SK-N-MC (cell line): ENCODE measurements at regions not wholly inside any gene's neighbourhood (a gene's known extent, or its start where the extent isn't known, plus 50 kb on each side); places are given as distances from the start of the nearest gene placed in this dataset.

Experiments
- DNase-seq: peaks from one replicate; pipeline ENCODE4 v3.0.0-alpha.2; 2011; ENCODE audit warnings: low read depth, low spot score
- H3K27ac ChIP-seq: fragments of 200-600 bp; sonication (generic); 2 replicates; pipeline ENCODE4 v1.5.1; 2016; ENCODE audit warnings: mixed run types
- H3K36me3 ChIP-seq: fragments of 200-600 bp; sonication (generic); 2 replicates; pipeline ENCODE4 v1.6.1; 2017; ENCODE audit warnings: antibody characterized with exemption, low read length, mixed read lengths; ENCODE audit not compliant: insufficient read depth
- H3K4me3 ChIP-seq: fragments of 200-600 bp; sonication (generic); 2 replicates; pipeline ENCODE4 v1.5.1; 2016
- H3K9ac ChIP-seq: fragments of 200-600 bp; sonication (generic); 2 replicates; pipeline ENCODE4 v1.8.0; 2017; ENCODE audit warnings: mixed run types, mixed read lengths; ENCODE audit not compliant: insufficient read length
- H3K9me3 ChIP-seq: fragments of 200-600 bp; sonication (generic); 2 replicates; pipeline ENCODE4 v1.6.1; 2017; ENCODE audit warnings: low read depth, mild to moderate bottlenecking, antibody characterized with exemption, low read length, moderate library complexity, mixed read lengths
- EZH2 ChIP-seq: fragments of 200-600 bp; sonication (generic); IDR thresholded peaks from one replicate; pipeline ENCODE4 v1.6.1; 2017; ENCODE audit warnings: antibody characterized with exemption
- FOXP2 ChIP-seq: optimal IDR thresholded peaks from 2 replicates; pipeline ENCODE3; 2011; ENCODE audit warnings: mild to moderate bottlenecking, moderate library complexity; ENCODE audit not compliant: insufficient read depth; ENCODE audit errors: extremely low read length, control extremely low read depth
- POLR2AphosphoS5 ChIP-seq: IDR thresholded peaks from 2 replicates; pipeline ENCODE4 v1.6.1; 2012; ENCODE audit warnings: mild to moderate bottlenecking, low read depth, low read length, borderline replicate concordance

DNA sequence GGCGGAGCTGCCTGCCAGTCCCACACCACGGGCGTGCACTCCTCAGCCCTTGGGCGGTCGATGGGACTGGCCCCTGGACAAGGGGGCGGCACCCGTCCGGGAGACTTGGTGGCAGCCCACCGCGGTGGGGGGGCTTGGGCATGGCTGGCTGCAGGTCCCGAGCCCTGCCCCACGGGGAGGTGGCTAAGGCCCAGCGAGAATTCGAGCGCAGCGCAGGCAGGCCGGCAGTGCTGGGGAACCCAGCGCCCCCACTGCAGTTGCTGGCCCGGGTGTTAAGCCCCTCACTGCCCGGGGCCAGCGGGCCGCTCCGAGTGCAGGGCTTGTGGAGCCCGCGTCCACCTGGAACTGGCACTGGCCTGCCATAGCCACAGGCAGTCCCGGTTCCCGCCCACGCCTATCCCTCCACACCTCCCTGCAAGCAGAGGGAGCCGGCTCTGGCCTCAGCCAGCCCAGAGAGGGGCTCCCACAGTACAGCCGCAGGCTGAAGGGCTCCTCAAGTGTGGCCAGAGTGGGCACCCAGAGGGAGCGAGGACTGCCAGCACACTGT lies 742.9 kb upstream of the DDX18 start:
- no peaks in the 10 kb centered on the region for H3K9me3 ChIP-seq
- TF ChIP-seq FOXP2 = no peak
- TF ChIP-seq EZH2 = no peak
- TF ChIP-seq POLR2AphosphoS5 = no peak
- DNase-seq = no peak
- no peak overlapping the region for H3K9ac ChIP-seq
- H3K36me3 ChIP-seq = no peaks in the 10 kb centered on the region
- H3K27ac ChIP-seq = no peak overlapping the region
- no peak overlapping the region for H3K4me3 ChIP-seq

DNA sequence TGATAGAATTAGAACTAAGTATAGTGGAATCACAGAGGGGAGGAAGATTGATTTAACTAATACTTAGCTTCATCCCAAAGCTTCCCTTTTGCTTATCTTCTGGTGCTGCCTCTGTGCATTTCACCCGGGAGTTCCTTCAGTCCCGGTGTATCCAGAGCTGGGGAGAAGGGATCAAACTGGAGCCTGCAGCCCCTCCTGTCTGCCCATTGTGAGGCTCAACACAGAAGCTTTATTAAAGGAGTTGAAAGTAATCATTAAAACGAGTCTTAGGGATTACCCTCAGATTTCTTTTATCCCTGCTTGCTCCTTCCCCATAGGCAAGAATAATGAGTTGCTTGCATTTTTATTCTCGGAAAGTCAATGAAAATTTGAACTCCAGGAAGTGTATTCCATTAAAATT lies 739.7 kb upstream of the DDX18 start:
- Histone ChIP-seq H3K9me3 (no peaks in the 10 kb centered on the region), H3K4me3 (no peak overlapping the region), H3K27ac (no peak overlapping the region), H3K9ac (no peak overlapping the region), H3K36me3 (no peaks in the 10 kb centered on the region)
- no peak for DNase-seq
- no peak for TF ChIP-seq POLR2AphosphoS5
- no peak for TF ChIP-seq FOXP2

DNA sequence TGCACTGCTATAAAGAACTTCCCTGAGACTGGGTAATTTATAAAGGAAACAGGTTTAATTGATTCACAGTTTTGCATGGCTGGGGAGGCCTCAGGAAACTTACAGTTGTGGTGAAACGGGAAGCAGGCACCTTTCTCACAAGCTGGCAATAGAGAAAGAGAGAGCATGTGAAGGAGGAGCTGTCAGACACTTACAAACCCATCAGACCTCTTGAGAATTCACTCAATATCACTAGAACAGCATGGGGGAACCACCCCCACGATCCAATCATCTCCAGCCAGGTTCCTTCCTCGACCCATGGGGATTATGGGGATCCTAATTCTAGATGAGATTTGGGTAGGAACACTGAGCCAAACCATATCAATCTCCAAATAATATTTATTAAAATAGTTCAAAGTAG lies 729.2 kb upstream of the DDX18 start:
- no peaks in the 10 kb centered on the region for H3K36me3 ChIP-seq
- no peak overlapping the region for H3K4me3 ChIP-seq
- no peak for DNase-seq
- H3K9me3 ChIP-seq = no peaks in the 10 kb centered on the region
- no peak overlapping the region for H3K27ac ChIP-seq
- TF ChIP-seq POLR2AphosphoS5 (no peak), EZH2 (no peak), FOXP2 (no peak)
- H3K9ac ChIP-seq = no peak overlapping the region

DNA sequence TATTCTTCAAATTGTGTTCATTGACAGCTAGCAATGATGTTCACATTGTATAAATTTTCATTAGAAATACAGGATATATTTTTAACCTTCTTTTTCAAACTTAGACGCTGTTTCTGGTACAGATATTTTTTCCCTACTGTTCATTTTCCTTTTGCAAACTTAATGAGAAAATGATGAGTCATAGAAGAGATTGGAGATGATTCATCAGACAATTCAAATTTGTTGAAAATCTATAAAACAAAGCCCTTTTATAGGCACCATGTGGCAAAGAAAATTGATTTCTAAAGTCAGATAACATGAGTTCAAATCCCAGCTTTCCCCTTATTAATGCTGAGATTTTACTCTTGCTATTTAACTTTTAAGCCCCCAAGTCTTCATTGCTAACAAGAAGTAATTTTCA lies 728.8 kb upstream of the DDX18 start:
- no peak overlapping the region for H3K4me3 ChIP-seq
- TF ChIP-seq POLR2AphosphoS5 (no peak), EZH2 (no peak), FOXP2 (no peak)
- no peak overlapping the region for H3K27ac ChIP-seq
- DNase-seq = no peak
- no peak overlapping the region for H3K9ac ChIP-seq
- no peaks in the 10 kb centered on the region for H3K9me3 ChIP-seq
- H3K36me3 ChIP-seq = no peaks in the 10 kb centered on the region

DNA sequence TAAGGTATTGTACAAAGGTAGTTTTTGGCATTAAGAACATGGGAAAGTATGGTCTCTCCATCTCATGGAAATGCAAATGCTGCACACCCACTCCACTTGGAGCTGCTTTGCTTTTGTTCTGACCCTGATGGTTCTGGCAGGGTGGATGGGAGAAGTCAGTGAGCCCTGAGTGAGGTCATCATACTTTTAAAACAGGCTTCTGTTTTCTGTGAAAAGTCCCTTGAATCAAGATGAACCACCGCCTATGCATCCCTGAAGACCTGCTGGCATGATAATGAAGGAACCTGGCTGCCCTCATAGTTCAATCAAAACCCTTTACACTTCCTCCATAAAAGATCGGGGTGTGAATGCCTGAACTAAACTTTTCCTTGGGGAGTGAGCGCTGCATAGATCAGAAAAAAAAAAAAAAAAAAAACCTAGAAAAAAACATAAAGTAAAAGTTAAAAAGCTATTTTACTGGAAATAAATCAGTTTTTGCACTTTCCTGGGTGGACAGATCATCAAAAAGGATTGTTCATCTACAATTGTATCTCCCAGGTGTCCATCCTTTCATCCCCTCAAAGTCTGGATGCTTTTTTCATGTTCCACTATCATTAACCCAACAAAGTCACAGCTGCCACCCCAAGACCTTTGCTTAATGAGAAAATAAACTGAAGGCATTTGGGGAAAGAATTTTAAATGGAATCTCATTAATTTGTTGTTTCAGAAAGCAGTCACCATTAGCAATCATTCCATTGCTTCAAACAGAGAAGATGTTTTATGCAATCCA lies 728.1 kb upstream of the DDX18 start:
- Histone ChIP-seq H3K9ac (no peak overlapping the region), H3K4me3 (no peak overlapping the region), H3K27ac (no peak overlapping the region), H3K9me3 (no peaks in the 10 kb centered on the region), H3K36me3 (no peaks in the 10 kb centered on the region)
- no peak for DNase-seq
- TF ChIP-seq FOXP2 (no peak), POLR2AphosphoS5 (no peak), EZH2 (no peak)

DNA sequence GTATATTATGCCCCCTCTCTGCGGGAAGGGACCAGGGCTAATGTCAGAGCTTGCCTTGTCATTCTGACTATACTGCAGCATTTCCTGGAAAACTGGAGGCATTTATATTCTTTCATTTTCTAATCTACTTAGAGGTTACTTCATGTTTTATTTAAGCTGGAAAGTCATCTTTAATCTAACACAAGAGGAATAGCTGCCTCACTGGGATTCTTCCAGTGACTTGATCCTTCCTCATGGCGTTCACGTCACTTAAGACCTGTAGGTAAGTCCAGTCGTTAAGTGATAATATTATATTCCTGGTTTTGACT lies 727.6 kb upstream of the DDX18 start:
- no peak overlapping the region for H3K27ac ChIP-seq
- H3K9me3 ChIP-seq = no peaks in the 10 kb centered on the region
- H3K4me3 ChIP-seq = peak overlapping the region; percentile 39; the same call in 1 of the 2 replicates
- no peak overlapping the region for H3K9ac ChIP-seq
- DNase-seq = no peak
- no peak for TF ChIP-seq EZH2
- no peak for TF ChIP-seq POLR2AphosphoS5
- TF ChIP-seq FOXP2 = no peak
- no peaks in the 10 kb centered on the region for H3K36me3 ChIP-seq

DNA sequence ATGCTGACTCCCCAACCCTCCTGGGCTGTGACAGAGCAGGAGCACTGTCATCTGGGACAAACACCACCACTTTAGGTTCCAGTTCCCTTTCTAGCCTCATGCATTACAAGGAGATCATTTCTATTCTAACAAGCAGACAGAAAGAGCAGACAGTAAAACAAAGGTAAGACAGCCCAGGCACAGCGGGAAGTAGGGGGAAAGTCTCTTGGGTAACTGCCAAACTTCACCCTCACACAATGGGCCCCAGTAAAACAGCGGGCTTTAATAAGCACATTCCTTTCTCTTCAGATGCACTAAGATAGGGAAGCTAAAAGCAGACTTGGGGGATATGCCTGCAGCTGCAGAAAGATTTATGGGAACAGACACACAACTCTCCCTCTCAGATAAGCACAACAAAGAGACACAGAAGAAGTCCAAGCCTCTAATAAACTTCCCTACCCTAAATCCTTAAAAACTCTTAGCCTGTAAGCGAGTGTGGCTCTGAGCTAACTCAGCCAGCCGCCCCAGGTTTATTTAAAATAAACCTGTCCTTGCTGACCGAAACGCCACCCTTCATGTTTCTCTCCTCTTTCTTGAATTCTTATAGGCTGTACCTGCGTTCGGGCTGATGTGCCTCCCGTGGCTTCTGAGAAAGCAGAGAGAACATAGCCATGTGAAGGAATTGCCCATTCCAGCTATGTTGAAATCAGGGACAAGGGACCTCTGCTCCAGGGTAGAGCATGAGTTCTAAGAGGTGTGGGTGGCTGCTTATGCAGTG lies 726.8 kb upstream of the DDX18 start:
- H3K4me3 ChIP-seq = peak overlapping the region; percentile 51; the same call in 1 of the 2 replicates
- DNase-seq = no peak
- no peak overlapping the region for H3K27ac ChIP-seq
- H3K9me3 ChIP-seq = no peaks in the 10 kb centered on the region
- H3K9ac ChIP-seq = no peak overlapping the region
- H3K36me3 ChIP-seq = no peaks in the 10 kb centered on the region
- TF ChIP-seq POLR2AphosphoS5 (no peak), EZH2 (no peak), FOXP2 (no peak)

DNA sequence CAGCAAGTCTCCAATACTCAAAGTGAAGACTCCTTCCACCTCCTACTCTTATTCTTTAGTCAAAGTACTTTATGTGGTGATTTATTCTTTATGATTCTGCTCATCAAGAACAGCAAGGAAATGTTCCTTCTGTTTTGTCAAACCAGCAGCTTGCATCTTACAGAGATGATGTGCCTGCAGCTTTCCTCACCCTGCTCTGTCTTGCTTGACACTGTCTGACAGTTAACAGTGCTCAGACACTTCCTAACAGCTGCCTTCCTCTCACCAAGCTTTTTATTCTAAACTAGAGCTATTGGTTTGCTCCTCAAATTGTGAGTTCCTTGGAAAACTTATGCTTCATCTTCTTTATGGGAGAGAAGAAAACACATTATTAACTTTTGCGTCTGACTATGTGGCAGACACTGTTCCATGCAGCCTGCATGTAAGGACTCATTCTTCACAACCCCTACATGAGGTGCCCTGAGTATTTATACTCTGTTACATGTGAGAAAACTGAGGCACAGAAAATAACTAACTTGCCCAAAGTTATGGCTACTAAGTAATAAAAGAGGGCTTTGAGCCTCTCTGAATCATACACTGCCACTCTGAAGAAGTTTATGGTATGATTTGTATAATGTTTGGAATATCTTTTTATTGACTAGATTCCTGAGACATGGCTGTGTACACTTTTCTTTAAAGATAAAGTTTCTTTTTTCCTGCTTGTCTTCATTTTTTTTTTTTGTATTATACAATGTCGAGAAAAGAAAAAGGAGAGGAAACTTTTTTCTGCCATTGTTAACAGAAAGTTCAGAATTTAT lies 723.3 kb upstream of the DDX18 start:
- H3K9me3 ChIP-seq = no peaks in the 10 kb centered on the region
- no peak for TF ChIP-seq FOXP2
- TF ChIP-seq EZH2 = no peak
- no peak for TF ChIP-seq POLR2AphosphoS5
- no peak for DNase-seq

More for the DNA sequence above, 723.3 kb upstream of the DDX18 start:
- Histone ChIP-seq H3K27ac (no peak overlapping the region), H3K4me3 (no peak overlapping the region), H3K9ac (no peak overlapping the region), H3K36me3 (no peaks in the 10 kb centered on the region)
